ENCODE measurements at regions not wholly inside any gene's neighbourhood (a gene's known extent, or its start where the extent isn't known, plus 50 kb on each side); places are given as distances from the start of the nearest gene placed in this dataset.

GRCh38 chr16:55149622-55150021, 174.4 kb upstream of the IRX6 start:
- ChIA-PET CTCF (ENCODE audit: unreplicated experiment) (no interaction called here), POLR2A (interaction anchor here (0.6 kb wide), 1 partner anchor 36 kb away, joined by 3 read pairs; no protein-coding TSS in a partner anchor)
- Histone ChIP-seq H3K27ac (ENCODE audit: low read depth, low read length, poor library complexity, severe bottlenecking) (no peak overlapping the region), H3K79me2 (ENCODE audit: insufficient read depth, low read depth, low read length) (no peaks in the 10 kb centered on the region), H3K36me3 (ENCODE audit: insufficient read depth, low read length) (no peaks in the 10 kb centered on the region), H4K20me1 (ENCODE audit: insufficient read depth, low read length) (no peaks in the 10 kb centered on the region), H3K4me3 (ENCODE audit: low read depth, low read length, poor library complexity, severe bottlenecking) (no peak overlapping the region), H3K4me1 (ENCODE audit: insufficient read depth, low read length, poor library complexity, severe bottlenecking) (no peaks in the 10 kb centered on the region), H3K4me2 (ENCODE audit: low read length) (no peak overlapping the region), H2AFZ (ENCODE audit: low read length) (no peak overlapping the region), H3K9me2 (ENCODE audit: insufficient read depth, low read length) (no peaks in the 10 kb centered on the region), H3K9me3 (ENCODE audit: low read length) (no peaks in the 10 kb centered on the region)
- DNase-seq (ENCODE audit: low spot score) = no peak
- TF ChIP-seq CTCF (conservative IDR thresholded peaks at IDR 0.05; ENCODE audit: low read length) (no peak), EZH2phosphoT487 (IDR thresholded peaks at IDR 0.05; ENCODE audit: borderline replicate concordance, low read depth, low read length) (no peak)
- BruUV-seq (replicated peaks) = no TSS peak
- intact Hi-C loops (cut with micrococcal nuclease; ENCODE audit: unreplicated experiment) = no loop called here

DNA sequence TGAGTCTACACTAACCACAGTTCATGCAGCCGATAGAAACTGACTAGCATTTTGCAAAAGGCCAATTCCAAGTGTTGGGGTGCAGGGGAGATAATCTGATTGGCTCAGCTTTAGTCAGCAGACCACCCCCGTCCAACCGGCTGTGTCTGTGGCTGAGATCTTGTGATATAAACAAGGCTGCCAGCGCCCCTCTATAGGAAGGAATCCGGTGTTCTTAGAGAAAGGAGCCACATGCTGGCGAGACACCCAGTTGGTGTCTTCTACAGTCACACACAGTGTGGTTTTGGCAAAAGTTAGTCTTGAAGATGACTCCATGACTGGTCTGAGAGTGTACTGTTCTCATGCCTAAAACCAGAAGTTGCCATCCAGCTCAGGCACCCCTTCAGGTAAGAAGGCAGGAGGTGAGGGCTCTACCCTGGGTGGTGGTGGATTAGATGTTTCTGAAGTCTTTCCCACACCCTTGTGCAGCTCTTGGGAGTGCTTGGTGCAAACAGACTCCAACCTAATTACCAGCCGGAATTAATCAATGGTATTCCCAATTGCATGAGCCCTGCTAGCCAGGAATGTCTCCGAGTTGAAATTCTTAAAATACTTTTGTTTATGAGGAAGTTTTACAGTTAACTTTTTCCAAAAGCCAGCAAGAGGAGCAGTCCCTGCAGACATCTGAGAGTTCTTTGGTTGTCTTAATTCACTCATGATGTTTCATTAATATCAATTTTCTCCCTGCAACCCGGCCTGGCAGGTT, 172.3 kb upstream of the IRX6 start:
- no peaks in the 10 kb centered on the region for H3K4me1 ChIP-seq (ENCODE audit: insufficient read depth, low read length, poor library complexity, severe bottlenecking)
- no peak overlapping the region for H3K4me2 ChIP-seq (ENCODE audit: low read length)
- no peaks in the 10 kb centered on the region for H3K79me2 ChIP-seq (ENCODE audit: insufficient read depth, low read depth, low read length)
- H3K9me2 ChIP-seq (ENCODE audit: insufficient read depth, low read length) = no peaks in the 10 kb centered on the region
- H3K36me3 ChIP-seq (ENCODE audit: insufficient read depth, low read length) = no peaks in the 10 kb centered on the region
- TF ChIP-seq EZH2phosphoT487 (IDR thresholded peaks at IDR 0.05; ENCODE audit: borderline replicate concordance, low read depth, low read length) (no peak), CTCF (conservative IDR thresholded peaks at IDR 0.05; ENCODE audit: low read length) (no peak)
- no TSS peak for BruUV-seq (replicated peaks)
- ChIA-PET POLR2A (no interaction called here), CTCF (ENCODE audit: unreplicated experiment) (no interaction called here)
- intact Hi-C loops (cut with micrococcal nuclease; ENCODE audit: unreplicated experiment) = no loop called here
- H3K27ac ChIP-seq (ENCODE audit: low read depth, low read length, poor library complexity, severe bottlenecking) = no peak overlapping the region
- no peaks in the 10 kb centered on the region for H3K9me3 ChIP-seq (ENCODE audit: low read length)
- DNase-seq (ENCODE audit: low spot score) = no peak
- no peak overlapping the region for H2AFZ ChIP-seq (ENCODE audit: low read length)
- no peak overlapping the region for H3K4me3 ChIP-seq (ENCODE audit: low read depth, low read length, poor library complexity, severe bottlenecking)
- H4K20me1 ChIP-seq (ENCODE audit: insufficient read depth, low read length) = no peaks in the 10 kb centered on the region

GRCh38 chr16:55152875-55153390, 171.1 kb upstream of the IRX6 start:
- no peaks in the 10 kb centered on the region for H3K36me3 ChIP-seq (ENCODE audit: insufficient read depth, low read length)
- no peak overlapping the region for H3K4me3 ChIP-seq (ENCODE audit: low read depth, low read length, poor library complexity, severe bottlenecking)
- H3K79me2 ChIP-seq (ENCODE audit: insufficient read depth, low read depth, low read length) = no peaks in the 10 kb centered on the region
- intact Hi-C loops (cut with micrococcal nuclease; ENCODE audit: unreplicated experiment) = no loop called here
- no peaks in the 10 kb centered on the region for H3K4me1 ChIP-seq (ENCODE audit: insufficient read depth, low read length, poor library complexity, severe bottlenecking)
- H3K9me3 ChIP-seq (ENCODE audit: low read length) = no peaks in the 10 kb centered on the region
- DNase-seq (ENCODE audit: low spot score) = no peak
- H4K20me1 ChIP-seq (ENCODE audit: insufficient read depth, low read length) = no peaks in the 10 kb centered on the region
- no peak overlapping the region for H3K4me2 ChIP-seq (ENCODE audit: low read length)
- TF ChIP-seq EZH2phosphoT487 (IDR thresholded peaks at IDR 0.05; ENCODE audit: borderline replicate concordance, low read depth, low read length) (no peak), CTCF (conservative IDR thresholded peaks at IDR 0.05; ENCODE audit: low read length) (no peak)
- no peaks in the 10 kb centered on the region for H3K9me2 ChIP-seq (ENCODE audit: insufficient read depth, low read length)
- no peak overlapping the region for H2AFZ ChIP-seq (ENCODE audit: low read length)
- H3K27ac ChIP-seq (ENCODE audit: low read depth, low read length, poor library complexity, severe bottlenecking) = no peak overlapping the region
- no TSS peak for BruUV-seq (replicated peaks)
- ChIA-PET POLR2A (no interaction called here), CTCF (ENCODE audit: unreplicated experiment) (no interaction called here)
